ENCODE measurements at regions not wholly inside any gene's neighbourhood (a gene's known extent, or its start where the extent isn't known, plus 50 kb on each side); places are given as distances from the start of the nearest gene placed in this dataset.
"Not testable (repeated sequence)": the region's sequence is repeated elsewhere in the genome, so short reads cannot be mapped to it uniquely, and the experiment has no call there.

GRCh38 chr4:31022702-31023101, 302.5 kb downstream of the PCDH7 start:
- DNase-seq = no peak

- DNase-seq = no peak
Measured at GRCh38 chr4:31023109-31023508, 302.9 kb downstream of the PCDH7 start.

GRCh38 chr4:31023742-31024141, 303.6 kb downstream of the PCDH7 start:
- DNase-seq = no peak

GRCh38 chr4:31024781-31025180, 304.6 kb downstream of the PCDH7 start:
- DNase-seq = not testable (repeated sequence)

GRCh38 chr4:31026256-31026655, 306.1 kb downstream of the PCDH7 start:
- DNase-seq = no peak

- DNase-seq = no peak
Measured at GRCh38 chr4:31034550-31034949, 314.4 kb downstream of the PCDH7 start.

- DNase-seq = no peak
Measured at GRCh38 chr4:31035761-31036160, 315.6 kb downstream of the PCDH7 start.

- DNase-seq = no peak
Measured at GRCh38 chr4:31037703-31038102, 317.5 kb downstream of the PCDH7 start.

GRCh38 chr4:31039382-31039781, 319.2 kb downstream of the PCDH7 start:
- DNase-seq = no peak

- no peak for DNase-seq
Measured at GRCh38 chr4:31040106-31040505, 319.9 kb downstream of the PCDH7 start.

- no peak for DNase-seq
Measured at GRCh38 chr4:31041385-31041784, 321.2 kb downstream of the PCDH7 start.

GRCh38 chr4:31041853-31042252, 321.7 kb downstream of the PCDH7 start:
- DNase-seq = no peak

- no peak for DNase-seq
Measured at GRCh38 chr4:31043382-31044062, 323.4 kb downstream of the PCDH7 start.

GRCh38 chr4:31045151-31045550, 325.0 kb downstream of the PCDH7 start:
- DNase-seq = peak; percentile 48

GRCh38 chr4:31045724-31046318, 325.7 kb downstream of the PCDH7 start:
- peak; percentile 6 for DNase-seq

- no peak for DNase-seq
Measured at GRCh38 chr4:31051151-31051550, 331.0 kb downstream of the PCDH7 start.

- DNase-seq = no peak
Measured at GRCh38 chr4:31051565-31051964, 331.4 kb downstream of the PCDH7 start.

- DNase-seq = no peak
Measured at GRCh38 chr4:31052519-31052918, 332.4 kb downstream of the PCDH7 start.

- DNase-seq = no peak
Measured at GRCh38 chr4:31053451-31053850, 333.3 kb downstream of the PCDH7 start.

GRCh38 chr4:31054295-31054694, 334.1 kb downstream of the PCDH7 start:
- no peak for DNase-seq

- no peak for DNase-seq
Measured at GRCh38 chr4:31058656-31059055, 338.5 kb downstream of the PCDH7 start.

- DNase-seq = no peak
Measured at GRCh38 chr4:31059753-31060522, 339.8 kb downstream of the PCDH7 start.

GRCh38 chr4:31065086-31065485, 344.9 kb downstream of the PCDH7 start:
- DNase-seq = no peak
